Inflammatory macrophage treated with lipopolysaccharide for 4 hours (primary cell): ENCODE measurements at regions not wholly inside any gene's neighbourhood (a gene's known extent, or its start where the extent isn't known, plus 50 kb on each side); places are given as distances from the start of the nearest gene placed in this dataset.

Experiments used
- DNase-seq: peaks from one replicate; pipeline ENCODE4 v3.0.0-alpha.2; 2020

GRCh38 chr13:76414320-76414719 lies 471.9 kb downstream of the KCTD12 start:
- no peak for DNase-seq

GRCh38 chr13:76406243-76406642 lies 480.0 kb downstream of the KCTD12 start:
- DNase-seq, result no peak

GRCh38 chr13:76398425-76398824 lies 487.8 kb downstream of the KCTD12 start:
- DNase-seq, result no peak

- DNase-seq, result no peak
Observed at GRCh38 chr13:76397413-76397812, 488.8 kb downstream of the KCTD12 start.

- no peak for DNase-seq
Observed at GRCh38 chr13:76389321-76389720, 496.9 kb downstream of the KCTD12 start.

- peak; percentile 18 for DNase-seq
Observed at GRCh38 chr13:76387566-76387965, 498.6 kb downstream of the KCTD12 start.

- no peak for DNase-seq
Observed at GRCh38 chr13:76386321-76386720, 499.9 kb downstream of the KCTD12 start.

GRCh38 chr13:76385586-76385985 lies 500.6 kb downstream of the KCTD12 start:
- DNase-seq, result no peak

- DNase-seq, result no peak
Observed at GRCh38 chr13:76383676-76384461, 502.3 kb downstream of the KCTD12 start.

GRCh38 chr13:76380446-76381065 lies 505.6 kb downstream of the KCTD12 start:
- no peak for DNase-seq

GRCh38 chr13:76379341-76380105 lies 506.7 kb downstream of the KCTD12 start:
- no peak for DNase-seq

- no peak for DNase-seq
Observed at GRCh38 chr13:76378767-76379166, 507.4 kb downstream of the KCTD12 start.

GRCh38 chr13:76363682-76364289 lies 522.4 kb downstream of the KCTD12 start:
- no peak for DNase-seq

- DNase-seq, result no peak
Observed at GRCh38 chr13:76361868-76362267, 524.3 kb downstream of the KCTD12 start.

GRCh38 chr13:76351541-76352229 lies 534.5 kb downstream of the KCTD12 start:
- no peak for DNase-seq

- no peak for DNase-seq
Observed at GRCh38 chr13:76350399-76350798, 535.8 kb downstream of the KCTD12 start.

- DNase-seq, result no peak
Observed at GRCh38 chr13:76349700-76350099, 536.5 kb downstream of the KCTD12 start.

GRCh38 chr13:76339649-76340048 lies 546.6 kb downstream of the KCTD12 start:
- DNase-seq, result no peak

GRCh38 chr13:76338003-76338402 lies 548.2 kb downstream of the KCTD12 start:
- no peak for DNase-seq

GRCh38 chr13:76336889-76337844 lies 549.0 kb downstream of the KCTD12 start:
- no peak for DNase-seq

GRCh38 chr13:76335463-76335862 lies 550.7 kb downstream of the KCTD12 start:
- no peak for DNase-seq
